Choroid plexus epithelial cell (primary cell): ENCODE measurements at regions not wholly inside any gene's neighbourhood (a gene's known extent, or its start where the extent isn't known, plus 50 kb on each side); places are given as distances from the start of the nearest gene placed in this dataset.

Source experiments
- DNase-seq: peaks from one replicate; pipeline ENCODE4 v3.0.0-alpha.2; 2010; ENCODE audit warnings: low read depth
- H3K4me3 ChIP-seq: 2 replicates; pipeline ENCODE4 v1.5.1; 2011; ENCODE audit warnings: low read depth, mild to moderate bottlenecking, control low read depth, low read length, moderate library complexity
- CTCF ChIP-seq: conservative IDR thresholded peaks from 2 replicates; pipeline ENCODE4 v1.5.1; 2011; ENCODE audit warnings: low read depth, mild to moderate bottlenecking, control low read depth, inconsistent platforms, low read length, moderate library complexity

- TF ChIP-seq CTCF: no peak
- DNase-seq: no peak
- no peak overlapping the region for H3K4me3 ChIP-seq
Measured at GRCh38 chr16:51916231-51916630, 630.7 kb downstream of the TOX3 start.

- peak; percentile 20 for DNase-seq
- TF ChIP-seq CTCF: no peak
- H3K4me3 ChIP-seq: no peak overlapping the region
Measured at GRCh38 chr16:51907680-51908079, 639.3 kb downstream of the TOX3 start.

GRCh38 chr16:51900221-51900780 is 646.6 kb downstream of the TOX3 start:
- H3K4me3 ChIP-seq: no peak overlapping the region
- DNase-seq: no peak
- TF ChIP-seq CTCF: no peak

- H3K4me3 ChIP-seq: no peak overlapping the region
- no peak for DNase-seq
- TF ChIP-seq CTCF: no peak
Measured at GRCh38 chr16:51898872-51899271, 648.1 kb downstream of the TOX3 start.

- no peak for TF ChIP-seq CTCF
- DNase-seq: no peak
- H3K4me3 ChIP-seq: no peak overlapping the region
Measured at GRCh38 chr16:51896013-51896412, 650.9 kb downstream of the TOX3 start.

- no peak overlapping the region for H3K4me3 ChIP-seq
- no peak for TF ChIP-seq CTCF
- no peak for DNase-seq
Measured at GRCh38 chr16:51892293-51893007, 654.5 kb downstream of the TOX3 start.

GRCh38 chr16:51888534-51888933 is 658.4 kb downstream of the TOX3 start:
- TF ChIP-seq CTCF: no peak
- H3K4me3 ChIP-seq: no peak overlapping the region
- peak; percentile 20 for DNase-seq
